HFFc6 (cell line): ENCODE measurements at regions not wholly inside any gene's neighbourhood (a gene's known extent, or its start where the extent isn't known, plus 50 kb on each side); places are given as distances from the start of the nearest gene placed in this dataset.

Experiments
- DNase-seq: peaks from one replicate; pipeline ENCODE4 v3.0.0-alpha.2; 2018
- H3K27ac Mint-ChIP-seq: 2 replicates; pipeline ENCODE4 v1.8.0; 2020; ENCODE audit warnings: mild to moderate bottlenecking, mixed read lengths
- H3K27me3 Mint-ChIP-seq: 2 replicates; pipeline ENCODE4 v1.8.0; 2021; ENCODE audit warnings: mild to moderate bottlenecking, moderate library complexity, mixed read lengths; ENCODE audit not compliant: insufficient read depth
- H3K36me3 Mint-ChIP-seq: 2 replicates; pipeline ENCODE4 v1.8.0; 2021; ENCODE audit warnings: low read depth, mixed read lengths
- H3K4me1 Mint-ChIP-seq: 2 replicates; pipeline ENCODE4 v1.8.0; 2020; ENCODE audit warnings: low read depth, mixed read lengths
- H3K4me3 Mint-ChIP-seq: 2 replicates; pipeline ENCODE4 v1.8.0; 2020; ENCODE audit warnings: mild to moderate bottlenecking, moderate library complexity, mixed read lengths
- H3K9me3 Mint-ChIP-seq: 2 replicates; pipeline ENCODE4 v1.8.0; 2020; ENCODE audit warnings: mild to moderate bottlenecking, mixed read lengths
- CTCF ChIP-seq: fragments of 200-600 bp; sonication (generic); IDR thresholded peaks from 2 replicates; pipeline ENCODE4 v1.5.0; 2021; ENCODE audit warnings: antibody characterized with exemption, mild to moderate bottlenecking

DNA sequence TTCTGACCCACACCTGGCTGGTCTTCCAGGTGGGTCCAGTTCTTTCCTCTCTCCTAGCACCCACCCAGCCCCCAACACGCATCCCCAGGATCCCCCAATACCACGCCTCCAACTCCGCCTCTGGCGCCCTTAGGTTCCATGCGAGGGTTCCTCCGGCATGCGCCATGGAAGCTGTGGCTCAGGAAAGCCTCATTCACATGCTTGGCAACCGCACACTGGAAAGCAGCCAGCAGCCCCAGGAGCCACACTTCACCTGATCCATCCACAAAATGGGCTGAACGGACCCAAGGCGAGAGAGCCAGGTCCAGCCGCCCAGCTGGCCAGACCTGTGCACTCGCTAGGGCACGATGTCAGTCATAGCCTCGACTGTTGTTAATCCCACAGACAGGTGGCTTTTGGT is 161.2 kb downstream of the PSMG1 start:
- Mint-ChIP-seq H3K9me3 (peaks cover 17% of the 10 kb centered on the region), H3K36me3 (peaks cover 15% of the 10 kb centered on the region), H3K27ac (peak overlapping the region; percentile 89; the same call in 1 of the 2 replicates)

GRCh38 chr21:39021478-39021832 is 161.8 kb downstream of the PSMG1 start:
- peak overlapping the region; percentile 71; the same call in 1 of the 2 replicates for H3K4me3 Mint-ChIP-seq
- H3K9me3 Mint-ChIP-seq, result peaks cover 17% of the 10 kb centered on the region
- peaks cover 37% of the 10 kb centered on the region for H3K4me1 Mint-ChIP-seq
- H3K36me3 Mint-ChIP-seq, result peaks cover 15% of the 10 kb centered on the region
- peak overlapping the region; percentile 89 for H3K27ac Mint-ChIP-seq
- no peak for DNase-seq
- TF ChIP-seq CTCF, result no peak
- peaks cover 2% of the 10 kb centered on the region for H3K27me3 Mint-ChIP-seq

More for the DNA sequence above, 161.2 kb downstream of the PSMG1 start:
- Mint-ChIP-seq H3K4me1 (peaks cover 37% of the 10 kb centered on the region), H3K4me3 (no peak overlapping the region), H3K27me3 (peaks cover 2% of the 10 kb centered on the region)
- TF ChIP-seq CTCF, result no peak
- DNase-seq, result no peak

GRCh38 chr21:39020751-39021477 is 162.3 kb downstream of the PSMG1 start:
- peak overlapping the region; percentile 71; the same call in 1 of the 2 replicates for H3K4me3 Mint-ChIP-seq
- H3K27ac Mint-ChIP-seq, result peak overlapping the region; percentile 89

GRCh38 chr21:39018730-39019129 is 164.5 kb downstream of the PSMG1 start:
- H3K27me3 Mint-ChIP-seq, result peaks cover 2% of the 10 kb centered on the region; the same call in 1 of the 2 replicates
- no peak for TF ChIP-seq CTCF
- no peaks in the 10 kb centered on the region; the same call in 1 of the 2 replicates for H3K9me3 Mint-ChIP-seq
- no peaks in the 10 kb centered on the region for H3K36me3 Mint-ChIP-seq
- no peak for DNase-seq
- peaks cover 37% of the 10 kb centered on the region for H3K4me1 Mint-ChIP-seq
- no peak overlapping the region for H3K27ac Mint-ChIP-seq
- no peak overlapping the region for H3K4me3 Mint-ChIP-seq

More at GRCh38 chr21:39020751-39021477, 162.3 kb downstream of the PSMG1 start:
- Mint-ChIP-seq H3K27me3 (peaks cover 2% of the 10 kb centered on the region), H3K36me3 (peaks cover 11% of the 10 kb centered on the region), H3K4me1 (peaks cover 37% of the 10 kb centered on the region), H3K9me3 (peaks cover 13% of the 10 kb centered on the region)
- TF ChIP-seq CTCF, result no peak
- DNase-seq, result peak; percentile 35

DNA sequence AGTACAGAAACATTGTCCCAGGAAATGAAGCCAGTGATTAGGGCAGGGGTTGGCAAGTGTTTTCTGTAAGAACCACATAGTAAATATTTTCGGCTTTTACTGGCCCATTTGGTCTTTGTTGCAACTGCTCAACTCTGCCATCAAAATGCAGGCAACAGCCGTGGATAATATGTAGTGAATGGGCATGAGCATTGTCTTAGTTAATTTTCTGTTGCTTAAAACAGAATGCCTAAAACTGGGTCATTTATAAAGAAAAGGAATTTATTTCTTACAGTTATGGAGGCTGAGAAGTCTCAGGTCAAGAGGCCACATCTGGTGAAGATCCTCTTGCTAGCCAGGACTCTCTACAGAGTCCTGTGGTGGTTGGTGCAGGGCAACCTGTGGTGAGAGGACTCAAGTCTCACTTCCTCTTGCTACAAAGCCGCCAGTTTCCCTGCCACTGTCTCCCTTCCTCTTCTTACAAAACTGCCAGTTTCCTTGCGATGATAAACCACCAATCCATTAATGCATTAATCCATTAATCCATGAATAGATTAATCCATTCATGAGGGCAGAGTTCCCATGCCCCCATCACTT is 166.4 kb downstream of the PSMG1 start:
- Mint-ChIP-seq H3K4me3 (no peak overlapping the region), H3K36me3 (no peaks in the 10 kb centered on the region), H3K4me1 (peaks cover 27% of the 10 kb centered on the region), H3K27me3 (peaks cover 2% of the 10 kb centered on the region; the same call in 1 of the 2 replicates), H3K27ac (peak overlapping the region; percentile 73), H3K9me3 (no peaks in the 10 kb centered on the region)
- TF ChIP-seq CTCF, result no peak
- no peak for DNase-seq
